Epidermal melanocyte (primary cell): ENCODE measurements at regions not wholly inside any gene's neighbourhood (a gene's known extent, or its start where the extent isn't known, plus 50 kb on each side); places are given as distances from the start of the nearest gene placed in this dataset.

Experiments
- DNase-seq: peaks from one replicate; pipeline ENCODE4 v3.0.0; 2011; ENCODE audit warnings: low spot score; ENCODE audit not compliant: insufficient read length

DNA sequence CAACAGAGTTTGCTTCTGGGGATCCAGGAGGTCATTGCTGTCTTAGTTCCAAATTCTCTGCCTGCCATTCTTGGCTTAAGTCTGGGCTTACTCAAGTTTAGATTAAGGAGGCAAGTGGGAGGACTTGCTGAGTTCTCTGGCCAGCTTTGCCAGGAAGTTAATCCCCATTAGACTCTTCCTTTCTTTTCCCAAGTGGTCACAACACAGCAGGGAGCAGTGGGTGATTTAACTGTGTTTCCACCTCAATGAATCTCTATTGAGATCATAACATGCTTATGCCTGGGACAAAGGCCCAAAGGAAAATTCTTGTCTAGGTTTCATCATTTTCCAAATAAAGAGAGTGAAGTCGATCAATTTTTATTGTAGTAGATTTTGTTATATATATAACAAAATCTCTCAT, 1159.6 kb downstream of the SORCS3 start:
- DNase-seq, result no peak

DNA sequence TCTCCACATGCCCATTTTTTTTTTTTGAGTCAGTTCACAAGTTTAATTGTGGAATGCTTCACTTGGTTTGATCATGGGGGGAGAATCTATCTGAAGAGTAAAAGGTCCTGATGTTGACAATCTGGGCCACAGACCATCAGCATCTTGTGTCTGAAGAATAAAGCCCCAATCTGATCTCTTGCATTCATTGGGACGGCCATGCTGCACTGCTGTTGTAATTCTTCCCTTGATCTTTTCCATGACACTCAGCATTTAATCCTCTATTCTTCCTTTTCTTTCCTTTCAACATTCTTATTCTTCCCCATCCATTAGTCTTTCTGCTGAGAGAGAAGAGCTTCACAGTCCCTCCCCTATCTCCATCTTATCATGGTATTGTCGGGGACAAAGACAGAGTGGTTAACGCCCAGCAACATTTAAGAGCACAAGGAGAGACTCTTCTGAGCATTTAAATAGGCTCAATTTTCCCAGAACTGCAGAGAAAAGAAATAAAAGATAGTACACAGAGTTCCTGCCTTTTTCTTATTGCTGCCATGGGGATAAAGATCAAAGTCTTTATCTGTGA, 1157.3 kb downstream of the SORCS3 start:
- no peak for DNase-seq

DNA sequence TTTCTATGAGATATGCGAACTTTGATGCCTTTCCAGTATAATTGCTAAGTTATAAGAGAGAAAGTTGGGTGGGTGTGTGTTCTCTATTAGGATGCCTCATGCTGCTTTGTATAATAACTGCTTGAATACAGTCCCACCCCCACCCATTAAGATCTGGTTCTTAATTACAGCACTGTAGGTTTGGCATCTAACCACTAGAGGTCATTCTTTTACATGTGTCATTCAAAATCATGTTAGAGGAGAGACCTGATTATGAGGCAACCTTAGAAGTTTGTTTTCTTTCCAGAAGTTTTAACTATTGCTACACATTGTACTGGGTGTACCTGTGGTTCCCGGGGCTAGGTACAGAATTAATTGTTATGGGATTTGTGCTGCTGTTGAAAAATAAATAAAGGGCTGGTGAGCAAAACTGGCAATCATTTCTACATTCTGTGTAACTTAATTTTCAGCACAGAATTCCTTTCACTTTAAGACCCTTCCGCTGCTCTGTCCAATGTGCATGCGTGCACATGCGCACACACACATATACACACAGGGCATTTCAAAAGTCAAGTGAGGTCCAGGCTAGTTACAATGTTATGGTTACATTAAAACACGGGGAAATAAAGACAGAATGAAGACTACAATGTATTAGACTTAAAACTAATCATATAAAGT, 1156.3 kb downstream of the SORCS3 start:
- no peak for DNase-seq

DNA sequence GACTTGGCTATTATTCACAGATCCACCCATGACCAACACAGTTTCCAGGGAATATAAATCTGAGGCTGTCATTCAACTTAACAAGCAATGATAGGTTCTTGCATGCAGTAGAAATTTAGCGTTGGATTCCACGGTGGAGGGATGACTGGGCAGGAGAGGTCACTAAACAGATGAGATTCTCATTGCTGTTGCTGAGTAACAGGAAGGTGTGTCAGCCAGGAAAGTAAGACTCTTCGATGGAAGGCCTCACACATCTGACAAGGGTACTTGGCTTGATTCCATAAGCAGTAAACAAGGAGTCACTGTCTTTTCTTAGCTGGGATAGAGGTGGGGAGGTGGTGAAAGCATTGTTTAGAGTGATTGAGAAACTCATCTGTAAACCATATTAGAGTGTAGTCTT, 1152.0 kb downstream of the SORCS3 start:
- DNase-seq, result no peak

DNA sequence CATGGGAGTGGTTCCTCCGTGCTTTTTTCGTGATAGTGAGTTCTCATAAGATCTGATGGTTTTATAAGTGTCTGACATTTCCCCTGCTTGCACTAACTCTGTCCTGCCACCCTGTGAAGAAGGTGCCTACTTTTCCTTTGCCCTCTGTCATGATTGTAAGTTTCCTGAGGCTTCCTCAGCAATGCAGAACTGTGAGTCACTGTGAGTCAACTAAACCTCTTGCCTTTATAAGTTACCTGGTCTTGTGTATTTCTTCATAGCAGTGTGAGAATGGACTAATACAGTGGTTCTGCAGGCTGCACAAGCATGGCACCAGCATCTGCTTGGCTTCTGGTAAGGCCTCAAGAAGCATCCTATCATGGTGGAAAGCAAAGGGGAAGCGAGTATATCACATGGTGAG, 1144.6 kb downstream of the SORCS3 start:
- DNase-seq, result no peak

DNA sequence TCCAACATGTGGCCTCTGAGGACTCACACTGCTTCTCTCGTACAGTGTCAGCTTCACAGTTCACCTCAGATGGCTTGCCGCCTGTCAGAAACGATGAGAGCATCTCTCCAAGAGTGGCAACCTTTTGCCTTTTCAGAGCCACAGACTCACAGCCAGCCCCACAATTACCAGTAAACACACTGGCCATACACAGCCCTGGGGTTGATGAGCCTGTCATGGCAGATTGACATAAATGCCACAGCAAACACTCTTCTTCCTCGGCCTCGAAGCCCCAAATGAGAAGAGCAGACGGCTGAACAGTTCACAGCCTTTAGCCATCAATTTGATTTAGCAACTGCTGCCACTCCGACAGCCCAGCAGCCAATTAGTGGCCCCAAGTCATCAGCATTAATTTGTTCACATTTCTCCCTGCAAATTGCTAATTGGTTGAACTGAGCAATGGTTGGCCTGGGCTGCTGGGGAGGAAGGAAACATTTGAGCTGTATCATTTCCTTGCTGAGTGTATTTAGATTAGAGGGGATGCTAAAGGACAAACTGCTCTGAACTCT, 1142.9 kb downstream of the SORCS3 start:
- DNase-seq, result no peak

DNA sequence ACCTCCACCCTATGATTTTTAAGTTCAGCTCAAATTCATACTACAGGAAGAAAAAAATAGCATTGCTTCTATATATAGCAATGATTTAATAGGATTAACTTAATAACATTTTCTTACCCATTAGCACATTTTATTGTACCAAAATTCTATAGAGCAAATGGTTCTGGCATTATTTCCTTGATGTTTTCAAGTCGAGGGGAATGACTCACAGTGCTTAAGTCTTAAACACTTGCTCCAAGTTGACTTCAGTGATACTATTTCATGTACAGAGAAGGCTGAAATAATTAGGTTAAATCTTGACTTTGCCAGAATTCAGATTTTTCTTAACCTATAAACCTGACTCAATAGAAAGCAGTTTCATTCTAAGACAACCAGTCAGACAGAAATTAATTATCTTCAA, 1133.8 kb downstream of the SORCS3 start:
- DNase-seq, result no peak

DNA sequence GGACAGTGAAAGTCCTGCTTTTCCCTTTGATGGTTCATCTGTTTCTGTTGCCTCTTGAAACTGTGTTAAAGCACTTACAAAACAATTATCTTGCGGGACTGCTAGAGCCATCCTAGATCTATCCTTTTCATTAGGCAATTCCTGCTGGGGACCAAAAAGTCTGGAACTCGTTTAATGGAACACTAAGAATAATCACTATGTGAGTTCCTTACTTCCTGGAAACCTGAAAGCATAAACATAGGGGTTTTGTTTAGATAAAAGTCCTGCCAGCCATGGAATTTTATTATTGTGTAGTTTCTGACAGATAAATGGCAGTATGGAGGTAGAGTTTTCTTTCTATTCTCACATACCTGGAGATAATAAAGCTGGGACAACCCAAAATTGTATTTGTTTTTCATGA, 1133.3 kb downstream of the SORCS3 start:
- DNase-seq, result no peak

DNA sequence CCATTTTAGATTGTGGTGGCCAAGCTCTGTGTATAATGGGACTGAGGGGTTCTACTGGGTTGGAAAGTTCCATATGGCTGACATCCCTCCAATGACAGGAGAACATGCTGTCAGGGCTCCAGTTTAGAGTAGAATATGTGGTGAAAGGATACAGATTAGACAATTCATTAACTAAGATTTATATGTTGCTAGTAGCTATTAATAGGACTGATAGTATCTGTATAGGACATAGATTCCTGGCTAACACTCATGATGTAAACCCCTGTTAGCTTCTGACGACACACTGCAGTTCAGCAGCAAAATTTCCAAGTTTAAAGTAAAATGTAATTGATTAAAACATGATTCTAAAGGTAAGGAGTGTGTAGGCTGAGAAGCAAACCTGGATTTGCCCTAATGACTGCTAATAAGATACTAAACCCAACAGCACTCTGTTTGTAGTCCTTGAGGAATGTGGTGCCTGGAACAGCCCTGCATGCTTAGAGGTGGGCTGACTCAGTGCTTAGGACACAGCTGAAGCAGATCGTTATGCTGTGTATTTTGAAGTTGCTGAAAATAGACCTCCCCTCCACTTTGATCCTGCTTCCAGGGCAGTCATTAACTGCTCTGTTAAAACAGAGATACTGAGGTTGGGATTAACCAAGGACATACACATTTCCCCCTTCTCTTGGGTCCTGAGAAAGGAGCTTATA, 1129.6 kb downstream of the SORCS3 start:
- no peak for DNase-seq

DNA sequence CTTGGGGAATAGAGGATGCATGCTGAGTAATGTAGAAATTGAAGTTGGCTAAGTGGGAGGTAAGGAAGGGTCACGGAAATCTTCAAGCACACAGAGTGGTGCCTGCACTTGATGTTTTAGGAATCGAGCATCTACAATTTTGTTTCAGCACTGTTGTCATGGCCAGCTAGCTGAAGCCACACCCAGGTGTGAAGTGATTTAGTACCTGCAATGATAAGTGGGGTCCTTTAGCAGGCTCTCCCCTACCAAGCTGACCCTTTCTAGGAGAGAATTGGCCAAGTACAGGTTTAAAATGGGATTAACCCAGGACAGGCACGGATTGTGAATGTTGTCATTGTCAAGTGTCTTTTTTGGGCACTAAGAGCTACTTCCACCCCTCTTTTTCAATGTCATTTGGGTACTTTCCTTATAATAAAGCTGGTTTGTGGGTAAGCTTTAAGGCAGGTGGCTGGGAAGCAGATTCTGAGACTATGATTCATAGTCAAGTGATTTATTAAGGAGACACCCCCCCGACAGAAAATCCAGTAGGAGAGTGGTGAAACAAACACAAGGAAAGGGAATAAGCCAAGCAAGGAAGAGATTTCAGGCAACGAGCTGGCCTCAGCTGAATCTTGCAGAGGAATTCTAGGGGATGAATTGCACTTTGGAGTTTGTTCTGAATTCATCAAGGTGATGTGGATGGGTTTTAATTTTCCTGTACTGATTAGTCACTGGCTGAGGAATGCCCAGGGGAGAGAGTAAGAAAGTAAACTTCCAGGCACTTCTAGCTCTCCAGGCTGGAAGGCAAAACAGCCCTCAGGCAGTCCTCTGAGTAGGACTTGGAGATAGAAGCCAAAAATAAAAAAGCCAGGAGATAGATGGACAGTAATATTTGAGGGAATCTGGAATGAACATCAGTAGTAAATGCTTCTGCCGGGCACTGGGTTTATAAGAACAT, 1128.4 kb downstream of the SORCS3 start:
- no peak for DNase-seq

DNA sequence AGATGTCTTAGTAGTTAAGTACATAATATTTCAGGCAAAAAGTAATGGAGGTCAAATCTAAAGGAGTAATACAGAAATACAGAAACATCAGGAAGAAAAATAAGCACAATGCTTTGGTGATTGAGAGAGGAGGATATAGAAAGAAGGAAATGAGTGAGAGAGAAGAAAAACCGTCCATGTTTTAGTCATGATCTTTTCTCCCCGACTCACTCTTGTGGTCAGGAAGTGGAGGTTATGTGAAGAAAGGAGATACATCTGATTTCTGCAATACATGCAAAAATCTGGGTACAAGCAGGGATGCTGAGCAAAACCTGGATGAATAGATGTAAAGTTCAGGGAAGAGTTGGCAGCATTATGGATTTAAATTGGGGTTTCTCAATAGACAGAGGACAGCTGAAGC, 1122.5 kb downstream of the SORCS3 start:
- no peak for DNase-seq

DNA sequence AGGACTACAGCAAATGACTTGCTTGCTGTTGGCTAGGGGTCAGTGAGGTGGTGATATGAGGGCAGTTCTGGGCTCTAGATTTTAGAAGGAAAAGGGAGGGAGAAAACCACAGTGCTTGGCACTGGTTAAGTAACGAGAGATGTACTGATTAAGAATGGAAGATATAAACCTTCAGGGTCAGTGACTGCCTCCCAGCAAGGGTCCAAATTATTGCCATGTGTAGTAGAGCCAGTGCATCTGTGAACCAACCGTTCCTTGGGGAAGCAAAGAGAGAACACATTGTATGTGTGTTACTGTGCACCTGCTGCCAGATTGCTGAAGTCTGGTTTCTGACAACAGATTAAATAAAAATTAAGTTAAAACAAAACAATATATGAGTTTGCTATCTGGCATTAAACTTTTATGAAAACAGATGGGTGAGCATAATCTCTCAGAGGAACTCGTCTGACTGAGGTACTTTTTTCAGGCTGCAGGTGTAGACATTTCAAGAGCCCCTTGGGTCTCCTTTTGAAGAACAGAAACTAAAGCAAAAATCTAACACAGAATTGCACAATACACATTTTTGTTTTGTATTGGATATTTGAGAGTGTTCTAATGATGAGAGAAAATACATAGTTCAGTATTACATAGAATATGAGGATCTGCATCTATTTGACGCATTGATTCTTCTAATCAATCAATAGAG, 1120.6 kb downstream of the SORCS3 start:
- DNase-seq, result no peak

DNA sequence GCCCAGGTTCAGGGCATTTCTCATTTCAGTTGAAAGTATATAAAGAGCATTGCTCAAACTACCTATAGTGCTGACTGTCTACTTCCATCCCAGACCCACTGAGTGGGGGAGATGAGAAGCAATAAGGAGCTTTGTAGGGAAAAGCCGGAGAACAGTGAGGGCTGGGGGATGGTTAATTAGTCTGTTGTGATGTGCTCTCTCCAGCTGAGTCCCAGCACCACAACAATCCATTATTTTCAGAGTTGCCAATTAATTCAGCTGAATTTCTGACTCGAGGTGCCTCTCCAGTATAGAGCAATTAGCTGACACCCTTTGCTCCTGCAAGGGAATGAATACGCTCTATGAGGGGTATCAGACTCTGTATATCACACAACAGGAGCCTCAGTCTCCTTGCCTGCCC, 1118.6 kb downstream of the SORCS3 start:
- no peak for DNase-seq

DNA sequence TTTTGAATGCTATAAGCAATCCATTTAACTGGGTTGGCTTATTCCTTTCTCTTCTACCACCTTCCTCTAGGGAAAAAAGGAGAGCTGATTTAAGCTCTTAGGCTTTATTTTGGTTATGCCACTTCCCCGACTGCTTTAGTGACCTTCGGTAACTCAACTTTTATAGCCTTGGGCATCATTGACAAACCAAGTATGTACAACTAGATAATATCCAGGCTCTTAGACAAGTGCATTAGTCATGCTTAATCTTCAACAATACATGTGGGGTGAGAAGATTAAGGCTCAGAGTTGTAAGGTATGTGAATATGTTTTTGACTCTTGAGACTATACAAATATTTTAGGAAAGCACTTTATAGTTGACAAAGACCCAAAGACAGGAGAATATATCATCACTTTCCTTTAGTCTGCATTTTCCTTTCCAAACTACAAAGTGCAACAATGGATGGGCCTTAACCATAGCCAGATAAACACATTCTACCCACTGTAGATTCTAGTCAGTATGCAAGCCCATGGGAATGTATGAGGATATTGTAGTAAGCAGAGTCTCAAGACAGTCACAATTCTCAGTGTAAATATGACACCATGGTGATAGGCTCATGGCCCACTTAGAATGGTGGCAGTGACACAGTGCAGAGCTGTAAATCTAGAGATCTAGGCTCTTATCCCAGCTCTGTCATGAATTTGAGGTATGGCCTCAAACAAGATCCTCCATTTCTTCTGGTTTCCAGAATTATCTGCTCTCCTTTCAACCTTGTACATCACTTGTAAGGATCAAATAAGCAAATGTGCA, 1117.3 kb downstream of the SORCS3 start:
- DNase-seq, result no peak

DNA sequence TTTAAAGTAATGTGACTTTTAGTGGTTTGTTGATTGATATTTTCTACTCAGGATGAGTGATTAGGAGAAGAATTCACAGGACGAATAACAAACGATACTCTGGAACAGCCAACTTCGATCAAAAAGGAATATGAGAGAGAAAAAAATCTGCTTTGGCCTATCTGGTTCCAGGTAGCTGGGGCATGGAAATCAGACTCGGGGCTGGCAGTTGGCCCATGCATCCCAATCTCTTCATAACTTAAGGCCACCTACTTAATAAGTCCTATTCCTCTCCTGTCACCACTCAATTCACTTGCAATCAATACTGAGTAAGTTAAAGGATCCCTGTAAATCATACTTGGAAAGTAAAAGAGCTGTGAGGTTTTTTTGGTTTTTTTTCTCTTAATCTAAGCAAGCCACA, 1116.2 kb downstream of the SORCS3 start:
- DNase-seq, result no peak

DNA sequence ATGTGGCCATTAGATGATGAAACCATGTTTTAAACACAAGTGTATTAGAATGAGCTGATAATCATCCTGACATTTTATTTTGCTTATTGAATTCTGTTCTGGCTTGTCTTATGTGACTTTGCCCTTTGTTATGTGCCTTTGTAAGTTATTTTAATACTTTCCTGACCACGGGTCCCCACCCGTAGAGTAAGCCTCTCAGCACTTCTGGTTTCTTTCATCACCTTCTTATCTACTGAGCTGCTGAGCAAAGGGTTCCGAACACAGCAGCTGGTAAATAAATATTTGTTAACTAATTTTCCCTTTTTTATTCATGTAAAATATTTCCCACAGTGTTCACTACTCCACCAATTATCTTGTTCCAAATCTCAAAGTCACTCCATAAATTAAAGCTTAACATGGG, 1115.3 kb downstream of the SORCS3 start:
- DNase-seq, result no peak

DNA sequence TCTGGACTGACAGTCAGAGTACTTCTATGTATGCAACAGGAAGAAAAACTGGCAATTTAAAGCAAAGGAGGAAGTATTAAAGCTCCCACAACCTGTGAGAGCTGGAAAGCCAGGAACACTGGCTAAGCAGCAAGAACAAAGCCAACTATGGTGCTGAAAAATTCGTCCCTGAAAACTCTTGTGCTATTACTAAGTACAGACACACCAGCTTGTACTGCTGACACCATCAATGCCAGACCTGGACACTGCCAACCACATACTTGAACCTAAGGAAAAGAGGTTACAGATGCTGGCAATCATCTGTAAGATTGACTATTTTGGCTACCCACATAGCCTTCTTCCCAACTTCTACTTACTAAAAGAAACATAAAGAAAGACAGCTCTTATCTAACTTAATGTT, 1110.6 kb downstream of the SORCS3 start:
- DNase-seq, result no peak

DNA sequence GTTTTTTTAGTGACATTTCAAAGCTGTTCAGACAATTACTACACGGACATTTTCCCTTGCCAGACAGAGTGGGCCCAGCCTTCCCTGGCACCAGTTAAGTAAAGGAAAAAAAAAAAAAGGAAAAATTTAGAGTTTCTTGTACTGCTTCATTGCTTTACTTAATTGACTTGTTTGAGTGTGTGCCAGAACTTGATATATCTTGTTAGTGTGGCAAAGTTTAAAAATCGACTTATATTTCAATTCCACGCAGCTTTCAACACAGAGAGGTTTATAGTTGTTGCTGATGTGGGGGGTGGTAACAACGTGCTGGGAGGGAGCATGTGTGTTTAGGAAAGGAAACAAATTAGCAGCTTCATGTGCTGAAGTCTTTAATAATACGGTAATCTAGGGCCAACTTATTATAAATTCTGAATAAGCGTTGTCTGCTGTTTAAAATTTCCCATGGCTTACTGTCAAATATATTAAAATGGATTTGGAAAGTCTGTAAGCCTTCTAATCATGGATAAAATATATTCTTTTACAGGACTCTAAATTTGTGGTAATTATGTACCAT, 1104.6 kb downstream of the SORCS3 start:
- no peak for DNase-seq

DNA sequence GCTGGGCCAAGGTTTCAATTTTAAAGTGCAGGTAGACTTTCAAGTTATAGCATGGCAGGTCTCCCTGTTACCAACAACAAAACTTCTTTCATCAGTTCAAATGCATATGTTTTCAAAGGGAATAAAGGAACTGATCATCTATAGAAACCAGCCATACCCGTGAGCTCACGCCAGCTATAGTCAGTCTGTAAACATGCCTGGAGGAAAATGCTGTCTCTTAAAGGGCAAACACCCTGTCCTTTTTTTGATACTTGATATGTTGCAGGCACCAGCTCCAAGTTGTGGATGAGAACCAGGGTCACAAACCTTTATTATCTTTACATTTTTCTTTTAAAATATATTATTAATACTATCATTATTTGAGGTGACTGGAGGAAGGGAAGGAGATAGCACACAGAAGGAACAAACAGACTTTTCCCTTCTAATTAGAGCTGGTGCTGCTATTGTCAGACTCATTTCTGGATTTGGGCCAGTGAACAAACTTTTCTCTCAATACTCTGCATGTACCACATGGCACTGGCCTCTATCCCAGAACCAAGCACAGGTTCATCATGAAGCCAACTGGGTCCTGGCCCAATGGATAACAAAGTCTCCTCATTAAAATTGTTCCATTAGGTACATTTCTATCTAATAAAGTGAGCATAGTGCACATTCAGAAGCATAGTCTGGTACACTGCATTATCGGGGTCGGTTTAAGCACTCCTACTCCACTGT, 1102.4 kb downstream of the SORCS3 start:
- DNase-seq, result no peak
